DOHH2 (cell line): ENCODE measurements at regions not wholly inside any gene's neighbourhood (a gene's known extent, or its start where the extent isn't known, plus 50 kb on each side); places are given as distances from the start of the nearest gene placed in this dataset.

Experiments used
- H3F3A ChIP-seq: fragments of 200-600 bp; sonication (generic), shearing (Covaris generic); 2 replicates; pipeline ENCODE4 v1.6.0; 2016; ENCODE audit warnings: antibody characterized with exemption, mild to moderate bottlenecking; ENCODE audit not compliant: control insufficient read depth, insufficient read depth
- H3K27ac ChIP-seq: fragments of 200-600 bp; sonication (generic); 2 replicates; pipeline ENCODE4 v1.5.1; 2014; ENCODE audit warnings: low read depth, mild to moderate bottlenecking, low read length, moderate library complexity
- H3K27me3 ChIP-seq: fragments of 200-600 bp; sonication (generic); 2 replicates; pipeline ENCODE4 v1.6.1; 2014; ENCODE audit warnings: mild to moderate bottlenecking, low read length, mixed read lengths; ENCODE audit not compliant: control insufficient read depth
- H3K36me3 ChIP-seq: fragments of 200-600 bp; sonication (generic); 2 replicates; pipeline ENCODE4 v1.6.1; 2014; ENCODE audit warnings: mild to moderate bottlenecking, low read length, moderate library complexity, mixed read lengths; ENCODE audit not compliant: control insufficient read depth
- H3K4me1 ChIP-seq: fragments of 200-600 bp; sonication (generic); 2 replicates; pipeline ENCODE4 v1.6.1; 2014; ENCODE audit warnings: mild to moderate bottlenecking, low read length, mixed read lengths; ENCODE audit not compliant: control insufficient read depth
- H3K4me2 ChIP-seq: fragments of 200-600 bp; sonication (generic); 2 replicates; pipeline ENCODE4 v1.6.0; 2014; ENCODE audit warnings: mild to moderate bottlenecking, low read length, moderate library complexity
- H3K4me3 ChIP-seq: fragments of 200-600 bp; sonication (generic); 2 replicates; pipeline ENCODE4 v1.5.1; 2014; ENCODE audit warnings: mild to moderate bottlenecking, low read length, mixed read lengths
- H3K79me2 ChIP-seq: fragments of 200-600 bp; sonication (generic); 2 replicates; pipeline ENCODE4 v1.6.1; 2014; ENCODE audit warnings: mild to moderate bottlenecking, low read length, mixed read lengths; ENCODE audit not compliant: control insufficient read depth
- H3K9me2 ChIP-seq: fragments of 200-600 bp; sonication (generic); replicated peaks from 2 replicates; pipeline ENCODE4 v1.6.1; 2014; ENCODE audit warnings: mild to moderate bottlenecking, low read length, mixed read lengths; ENCODE audit not compliant: control insufficient read depth
- H3K9me3 ChIP-seq: fragments of 200-600 bp; sonication (generic); 2 replicates; pipeline ENCODE4 v1.6.1; 2014; ENCODE audit warnings: antibody characterized with exemption, low read length, mixed read lengths; ENCODE audit not compliant: control insufficient read depth, insufficient read depth
- H4K20me1 ChIP-seq: fragments of 200-600 bp; sonication (generic); 2 replicates; pipeline ENCODE4 v1.6.0; 2014; ENCODE audit warnings: low read depth, mild to moderate bottlenecking, antibody characterized with exemption, low read length, moderate library complexity; ENCODE audit not compliant: control insufficient read depth, insufficient read depth
- CTCF ChIP-seq: fragments of 200-600 bp; sonication (generic); IDR thresholded peaks from one replicate; pipeline ENCODE4 v1.5.1; 2014; ENCODE audit warnings: antibody characterized with exemption, mild to moderate bottlenecking, low read depth, low read length; ENCODE audit not compliant: poor library complexity, severe bottlenecking
- EZH2phosphoT487 ChIP-seq: fragments of 200-600 bp; sonication (generic); IDR thresholded peaks from 2 replicates; pipeline ENCODE4 v1.6.1; 2017; ENCODE audit warnings: borderline replicate concordance, mild to moderate bottlenecking, antibody characterized with exemption, low read length, moderate library complexity, mixed read lengths

GRCh38 chr1:57839067-57839466, 415.2 kb upstream of the DAB1 start:
- no peak overlapping the region for H3K4me3 ChIP-seq
- H3K27me3 ChIP-seq: no peaks in the 10 kb centered on the region
- H3K9me2 ChIP-seq: no peaks in the 10 kb centered on the region; the same call in 1 of the 2 replicates
- no peak overlapping the region for H3K4me2 ChIP-seq
- no peaks in the 10 kb centered on the region for H3K36me3 ChIP-seq
- H4K20me1 ChIP-seq: no peaks in the 10 kb centered on the region
- no peaks in the 10 kb centered on the region for H3F3A ChIP-seq
- H3K9me3 ChIP-seq: peaks cover 9% of the 10 kb centered on the region; the same call in 1 of the 2 replicates
- H3K79me2 ChIP-seq: no peaks in the 10 kb centered on the region
- TF ChIP-seq CTCF (no peak), EZH2phosphoT487 (no peak)
- no peaks in the 10 kb centered on the region for H3K4me1 ChIP-seq
- no peak overlapping the region for H3K27ac ChIP-seq

GRCh38 chr1:57835620-57836019, 411.8 kb upstream of the DAB1 start:
- TF ChIP-seq CTCF: no peak
- TF ChIP-seq EZH2phosphoT487: no peak
- no peaks in the 10 kb centered on the region for H3K9me3 ChIP-seq
- no peaks in the 10 kb centered on the region for H3F3A ChIP-seq
- H3K9me2 ChIP-seq: no peaks in the 10 kb centered on the region; the same call in 1 of the 2 replicates
- no peaks in the 10 kb centered on the region for H3K36me3 ChIP-seq
- no peaks in the 10 kb centered on the region for H3K4me1 ChIP-seq
- no peaks in the 10 kb centered on the region for H4K20me1 ChIP-seq
- no peak overlapping the region for H3K4me3 ChIP-seq
- no peaks in the 10 kb centered on the region for H3K27me3 ChIP-seq
- no peak overlapping the region for H3K4me2 ChIP-seq
- no peak overlapping the region for H3K27ac ChIP-seq
- H3K79me2 ChIP-seq: no peaks in the 10 kb centered on the region

- Histone ChIP-seq H3K4me1 (no peaks in the 10 kb centered on the region), H3K4me3 (no peak overlapping the region), H4K20me1 (no peaks in the 10 kb centered on the region), H3K27me3 (no peaks in the 10 kb centered on the region), H3K27ac (no peak overlapping the region), H3K79me2 (no peaks in the 10 kb centered on the region), H3K9me3 (no peaks in the 10 kb centered on the region), H3K9me2 (no peaks in the 10 kb centered on the region; the same call in 1 of the 2 replicates), H3K36me3 (no peaks in the 10 kb centered on the region), H3K4me2 (no peak overlapping the region), H3F3A (no peaks in the 10 kb centered on the region)
- TF ChIP-seq EZH2phosphoT487 (no peak), CTCF (no peak)
These were observed 409.4 kb upstream of the DAB1 start for GRCh38 chr1:57833296-57833695.
